ENCODE measurements at regions not wholly inside any gene's neighbourhood (a gene's known extent, or its start where the extent isn't known, plus 50 kb on each side); places are given as distances from the start of the nearest gene placed in this dataset.

DNA sequence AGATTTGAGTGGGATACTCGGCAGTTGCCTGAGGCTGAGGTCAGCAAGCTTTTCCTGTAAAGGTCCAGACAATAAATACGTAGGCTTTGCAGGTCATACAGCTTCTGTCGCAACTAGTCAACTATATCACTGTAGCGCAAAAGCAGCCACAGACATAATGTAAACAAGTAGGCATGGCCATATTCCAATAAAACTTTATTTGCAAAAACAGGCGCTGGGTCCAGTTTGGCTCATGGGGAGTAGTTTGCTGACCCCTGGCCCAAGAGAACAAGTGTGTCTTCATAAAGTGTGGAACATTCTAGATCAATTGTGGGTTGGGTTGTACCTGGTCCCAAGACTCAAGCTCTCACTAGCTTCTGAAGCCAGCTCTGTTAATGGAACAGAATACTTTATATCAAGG, 78.8 kb downstream of the MIS18A start:
- Histone ChIP-seq H2BK15ac (ENCODE audit: low read depth, low read length) (no peak overlapping the region), H2BK20ac (ENCODE audit: low read depth, low read length, poor library complexity, severe bottlenecking) (no peak overlapping the region), H3K23me2 (ENCODE audit: insufficient read length, low read depth, low read length, poor library complexity, severe bottlenecking) (no peaks in the 10 kb centered on the region), H3K14ac (ENCODE audit: insufficient read depth, low read length) (no peak overlapping the region), H3K27me3 (ENCODE audit: insufficient read depth, low read length) (no peaks in the 10 kb centered on the region), H3K4ac (ENCODE audit: low read depth, low read length) (no peak overlapping the region), H2AFZ (ENCODE audit: low read length) (no peak overlapping the region), H4K8ac (replicated peaks; ENCODE audit: insufficient read length, low read depth, low read length) (no peak overlapping the region), H3K23ac (ENCODE audit: insufficient read length, low read depth, low read length) (no peak overlapping the region), H2BK5ac (ENCODE audit: insufficient read length, low read length) (no peak overlapping the region), H3K79me1 (ENCODE audit: insufficient read depth, low read depth, low read length, poor library complexity, severe bottlenecking) (no peaks in the 10 kb centered on the region), H4K91ac (ENCODE audit: insufficient read length, low read depth, low read length) (no peak overlapping the region), H3K79me2 (ENCODE audit: insufficient read depth, low read length) (no peaks in the 10 kb centered on the region), H3T11ph (ENCODE audit: low read length) (no peak overlapping the region), H3K9me3 (ENCODE audit: control insufficient read depth, low read depth, low read length) (no peaks in the 10 kb centered on the region), H3K56ac (ENCODE audit: insufficient read length, low read depth, low read length) (no peak overlapping the region), H4K20me1 (ENCODE audit: control insufficient read depth, insufficient read depth, insufficient read length) (no peaks in the 10 kb centered on the region), H3K18ac (ENCODE audit: insufficient read length, low read depth, low read length) (no peak overlapping the region), H3K4me2 (ENCODE audit: insufficient read depth, insufficient read length, low read length) (no peak overlapping the region), H4K5ac (ENCODE audit: insufficient read length, low read depth, low read length) (no peak overlapping the region), H3K27ac (ENCODE audit: insufficient read length, low read depth, low read length) (no peak overlapping the region), H2BK12ac (ENCODE audit: insufficient read length, low read depth, low read length) (no peak overlapping the region), H2AK5ac (ENCODE audit: insufficient read length, low read length) (no peak overlapping the region), H3K9ac (ENCODE audit: extremely low read depth, insufficient read length, low read length) (no peak overlapping the region), H3K4me1 (ENCODE audit: insufficient read depth, low read length) (no peaks in the 10 kb centered on the region), H2BK120ac (ENCODE audit: low read depth, low read length, poor library complexity, severe bottlenecking) (no peak overlapping the region)
- H3K9me3 Mint-ChIP-seq, result no peaks in the 10 kb centered on the region; a peak in 1 of 5 replicates
- TF ChIP-seq, protein P1, sequence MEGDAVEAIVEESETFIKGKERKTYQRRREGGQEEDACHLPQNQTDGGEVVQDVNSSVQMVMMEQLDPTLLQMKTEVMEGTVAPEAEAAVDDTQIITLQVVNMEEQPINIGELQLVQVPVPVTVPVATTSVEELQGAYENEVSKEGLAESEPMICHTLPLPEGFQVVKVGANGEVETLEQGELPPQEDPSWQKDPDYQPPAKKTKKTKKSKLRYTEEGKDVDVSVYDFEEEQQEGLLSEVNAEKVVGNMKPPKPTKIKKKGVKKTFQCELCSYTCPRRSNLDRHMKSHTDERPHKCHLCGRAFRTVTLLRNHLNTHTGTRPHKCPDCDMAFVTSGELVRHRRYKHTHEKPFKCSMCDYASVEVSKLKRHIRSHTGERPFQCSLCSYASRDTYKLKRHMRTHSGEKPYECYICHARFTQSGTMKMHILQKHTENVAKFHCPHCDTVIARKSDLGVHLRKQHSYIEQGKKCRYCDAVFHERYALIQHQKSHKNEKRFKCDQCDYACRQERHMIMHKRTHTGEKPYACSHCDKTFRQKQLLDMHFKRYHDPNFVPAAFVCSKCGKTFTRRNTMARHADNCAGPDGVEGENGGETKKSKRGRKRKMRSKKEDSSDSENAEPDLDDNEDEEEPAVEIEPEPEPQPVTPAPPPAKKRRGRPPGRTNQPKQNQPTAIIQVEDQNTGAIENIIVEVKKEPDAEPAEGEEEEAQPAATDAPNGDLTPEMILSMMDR (conservative IDR thresholded peaks at IDR 0.05), result no peak
- H3K36me3 Mint-ChIP-seq (ENCODE audit: insufficient read depth in 1 of 3, low read depth in 3 of 3), result no peaks in the 10 kb centered on the region; a peak in 2 of 7 replicates
- WGBS (ENCODE audit: extremely low coverage, insufficient read length, low lambda C conversion rate), result no CpG with 5 or more reads among the region's 5 CpGs
- H3K4me1 Mint-ChIP-seq, result peaks cover 0 to 6% of the 10 kb centered on the region in 2 experiments; a peak in 3 of 4 replicates
- no peak for DNase-seq
- peaks cover 1% of the 10 kb centered on the region; the same call in 1 of the 2 replicates for H3K27me3 Mint-ChIP-seq (ENCODE audit: low read depth)
- no peak overlapping the region for H3K27ac Mint-ChIP-seq
- no peak overlapping the region for H3K4me3 Mint-ChIP-seq
